ENCODE measurements at regions not wholly inside any gene's neighbourhood (a gene's known extent, or its start where the extent isn't known, plus 50 kb on each side); places are given as distances from the start of the nearest gene placed in this dataset.

GRCh38 chr11:112320668-112321067, 60.0 kb upstream of the PLET1 start:
- Histone ChIP-seq H3K4me3 (ENCODE audit: low read depth in 2 of 2, low read length in 2 of 2) (no peak overlapping the region), H3K4me1 (ENCODE audit: control insufficient read depth, insufficient read depth, low read length) (no peaks in the 10 kb centered on the region), H3K9me3 (ENCODE audit: control insufficient read depth, insufficient read depth, low read depth, low read length) (no peaks in the 10 kb centered on the region), H3K27me3 (ENCODE audit: control insufficient read depth, insufficient read depth, low read length) (peaks cover 2% of the 10 kb centered on the region; the same call in 1 of the 2 replicates), H3K36me3 (ENCODE audit: control insufficient read depth, insufficient read depth, low read length) (no peaks in the 10 kb centered on the region), H3K27ac (ENCODE audit: low read length) (no peak overlapping the region)
- ChIA-PET POLR2A (no interaction called here), CTCF (no interaction called here)
- no TSS peak for BruUV-seq (replicated peaks)
- TF ChIP-seq CTCF (IDR thresholded peaks at IDR 0.05) (no peak), POLR2AphosphoS5 (IDR thresholded peaks at IDR 0.05; ENCODE audit: low read depth, low read length) (no peak), TCF7L2 (IDR thresholded peaks at IDR 0.05; ENCODE audit: low read depth, low read length) (no peak), SIN3A (IDR thresholded peaks at IDR 0.05; ENCODE audit: borderline replicate concordance, insufficient read depth, low read depth, low read length) (no peak), REST (IDR thresholded peaks at IDR 0.05; ENCODE audit: insufficient read depth in 1 of 2, low read depth in 2 of 2, low read length in 1 of 2) (no peak)
- ATAC-seq (0 out of 2 replicates have a peak, but pooled peaks have one; percentile 41), DNase-seq (ENCODE audit: low read depth, low spot score) (no peak)
- in situ Hi-C loops (cut with HindIII; ENCODE audit: low pct_unique_long_range_greater_than_20kb, low sequenced_read_pairs) (no loop called here), intact Hi-C loops (cut with micrococcal nuclease; ENCODE audit: unreplicated experiment) (no loop called here)

GRCh38 chr11:112321501-112322172, 61.0 kb upstream of the PLET1 start:
- POLR2A ChIA-PET, result no interaction called here
- Histone ChIP-seq H3K36me3 (ENCODE audit: control insufficient read depth, insufficient read depth, low read length) (no peaks in the 10 kb centered on the region), H3K9me3 (ENCODE audit: control insufficient read depth, insufficient read depth, low read depth, low read length) (no peaks in the 10 kb centered on the region), H3K27ac (ENCODE audit: low read length) (no peak overlapping the region), H3K4me3 (ENCODE audit: low read depth in 2 of 2, low read length in 2 of 2) (no peak overlapping the region), H3K4me1 (ENCODE audit: control insufficient read depth, insufficient read depth, low read length) (no peaks in the 10 kb centered on the region), H3K27me3 (ENCODE audit: control insufficient read depth, insufficient read depth, low read length) (peaks cover 2% of the 10 kb centered on the region; the same call in 1 of the 2 replicates)
- ATAC-seq (peak; percentile 60), DNase-seq (ENCODE audit: low read depth, low spot score) (no peak)
- TF ChIP-seq TCF7L2 (IDR thresholded peaks at IDR 0.05; ENCODE audit: low read depth, low read length), result no peak
- TF ChIP-seq POLR2AphosphoS5 (IDR thresholded peaks at IDR 0.05; ENCODE audit: low read depth, low read length), result no peak
- no peak for TF ChIP-seq SIN3A (IDR thresholded peaks at IDR 0.05; ENCODE audit: borderline replicate concordance, insufficient read depth, low read depth, low read length)
- TF ChIP-seq REST (IDR thresholded peaks at IDR 0.05; ENCODE audit: insufficient read depth in 1 of 2, low read depth in 2 of 2, low read length in 1 of 2), result no peak
- TF ChIP-seq CTCF (IDR thresholded peaks at IDR 0.05), result no peak
- intact Hi-C loops (cut with micrococcal nuclease; ENCODE audit: unreplicated experiment) (no loop called here), in situ Hi-C loops (cut with HindIII; ENCODE audit: low pct_unique_long_range_greater_than_20kb, low sequenced_read_pairs) (no loop called here)
- CTCF ChIA-PET, result no interaction called here
- no TSS peak for BruUV-seq (replicated peaks)
